GM18868 (cell line): ENCODE measurements at regions not wholly inside any gene's neighbourhood (a gene's known extent, or its start where the extent isn't known, plus 50 kb on each side); places are given as distances from the start of the nearest gene placed in this dataset.

Experiments
- ATAC-seq: cut with Tn5 transposase; IDR thresholded peaks from one replicate; pipeline ENCODE4 v1.9.1; 2021; ENCODE audit warnings: mild to moderate bottlenecking, moderate library complexity; ENCODE audit not compliant: unreplicated experiment

DNA sequence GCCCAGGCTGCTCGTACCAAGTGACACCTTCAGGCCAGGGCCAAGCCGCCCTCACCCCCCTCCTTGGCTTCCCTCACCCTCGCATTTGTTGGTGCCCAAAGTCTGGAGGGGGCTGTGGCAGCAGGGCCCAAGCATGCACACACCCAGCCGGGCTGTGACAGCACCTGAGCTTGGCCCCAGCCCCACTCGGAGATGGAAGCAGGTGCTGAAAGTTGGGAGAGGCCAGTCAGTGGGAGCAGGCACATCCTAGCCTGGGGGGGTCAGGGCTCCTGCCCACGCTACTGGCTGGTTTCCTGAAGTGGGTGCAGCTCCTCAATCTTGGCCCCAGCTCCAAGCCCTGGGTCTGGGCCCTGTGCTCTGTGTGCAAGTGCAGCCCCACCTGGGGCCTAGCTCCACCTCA is 228.0 kb downstream of the RDH14 start:
- no peak for ATAC-seq

DNA sequence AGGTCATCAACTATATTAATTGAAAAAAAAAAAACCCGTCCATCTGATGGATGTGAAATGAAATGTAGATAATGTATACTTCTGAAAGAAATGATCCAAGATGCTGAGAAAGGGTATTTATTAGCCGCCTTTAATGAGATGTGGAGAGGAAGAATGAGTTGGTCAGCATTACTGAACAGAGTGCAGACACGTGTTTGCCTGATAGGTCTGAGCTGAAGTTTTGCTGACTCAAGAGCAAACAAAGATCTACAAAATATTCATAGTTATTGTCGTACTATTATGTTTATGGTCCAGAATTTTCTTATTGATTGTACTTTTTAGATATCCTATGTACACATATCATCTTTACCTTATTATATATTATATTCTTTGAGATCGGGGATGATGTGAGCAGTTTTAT is 235.3 kb downstream of the RDH14 start:
- no peak for ATAC-seq

DNA sequence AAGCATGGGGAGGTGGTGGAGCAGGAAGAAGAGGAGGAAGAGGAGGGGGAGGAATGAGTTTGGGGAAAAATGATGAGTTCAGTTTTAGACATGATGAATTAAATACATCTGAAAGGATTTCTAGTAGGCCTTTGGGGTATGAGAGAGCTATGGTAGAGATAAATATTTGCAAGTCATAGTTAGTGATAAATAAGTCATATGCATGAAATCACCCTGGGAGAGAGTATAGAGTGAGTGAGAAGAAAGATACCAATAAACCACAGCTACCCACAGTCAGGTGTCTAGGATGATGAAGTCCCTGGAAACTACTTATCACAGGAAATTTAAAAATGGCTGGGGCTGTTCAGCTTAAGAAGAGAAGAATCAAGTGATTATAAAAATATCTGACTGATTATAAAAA is 240.5 kb downstream of the RDH14 start:
- ATAC-seq, result no peak

DNA sequence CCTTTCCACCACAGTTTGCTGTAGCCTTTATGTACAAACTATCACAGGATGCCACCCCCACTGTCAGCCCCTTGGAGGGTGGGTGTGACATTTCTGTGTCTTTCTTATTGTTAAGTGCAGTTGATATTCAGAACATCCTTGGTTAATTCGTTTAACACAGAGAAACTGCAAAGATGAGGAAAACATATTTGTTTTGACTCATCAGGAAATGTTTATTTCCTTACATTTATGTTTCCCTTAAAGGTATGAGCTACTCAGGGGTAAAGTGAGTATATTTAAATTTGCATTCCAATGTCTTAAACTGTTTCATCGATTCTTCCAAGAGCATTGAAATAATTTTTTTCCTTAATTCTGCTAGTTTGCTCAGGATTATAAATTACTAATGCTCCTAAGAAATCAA is 243.4 kb downstream of the RDH14 start:
- no peak for ATAC-seq

DNA sequence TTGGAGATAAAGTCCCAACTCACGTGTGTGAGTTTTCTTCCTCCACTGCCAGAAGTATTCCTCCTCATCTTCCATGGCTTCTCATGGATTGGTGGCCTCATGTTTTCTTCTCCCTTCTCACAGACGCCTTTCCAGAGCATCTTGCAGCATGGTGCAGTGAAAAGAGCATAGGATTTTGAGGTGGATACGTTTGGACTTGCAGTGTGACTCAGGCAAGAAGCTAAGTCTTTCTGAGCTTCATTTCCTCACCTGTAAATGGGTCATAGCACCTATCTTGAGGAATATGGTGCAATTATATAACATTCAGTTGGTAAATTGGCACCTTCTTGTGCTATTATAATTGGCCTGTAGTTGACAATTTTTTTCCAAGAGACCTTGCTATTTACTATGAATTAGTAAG is 247.6 kb downstream of the RDH14 start:
- no peak for ATAC-seq

DNA sequence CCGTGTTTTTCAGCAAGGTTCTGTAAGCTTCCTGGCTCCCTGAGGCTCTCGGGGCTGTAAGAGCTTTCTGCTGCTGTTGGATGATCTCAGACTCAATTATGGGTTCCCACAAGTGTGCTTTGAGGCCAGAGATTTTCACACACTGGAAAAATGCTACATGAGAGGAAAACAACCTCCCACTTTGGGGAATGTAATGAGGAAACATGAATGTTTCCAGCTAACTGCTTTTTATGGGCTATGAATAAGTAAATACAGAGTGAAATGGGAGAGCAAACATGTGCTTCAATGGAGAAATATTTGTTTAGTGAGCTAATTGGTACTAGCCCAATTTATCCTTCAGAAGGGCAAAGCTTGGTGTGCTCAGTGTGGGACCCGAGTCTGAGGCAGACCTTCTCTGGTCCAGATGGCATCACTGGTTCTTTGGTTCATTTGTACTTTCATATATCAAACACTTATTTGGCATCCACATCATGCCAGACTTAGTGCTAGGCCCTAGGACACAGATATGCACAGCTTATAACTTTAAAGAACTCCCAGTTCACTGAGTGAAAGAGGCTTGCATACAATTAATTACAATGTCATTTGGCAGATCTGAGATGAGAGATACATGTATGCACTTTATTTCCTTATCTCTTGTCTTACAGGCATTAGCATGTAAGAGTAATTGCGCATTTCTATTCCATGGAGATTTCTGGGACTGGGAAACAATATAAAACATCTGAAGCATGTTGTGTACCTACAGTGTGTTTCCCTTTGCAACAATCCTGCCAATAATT is 248.8 kb downstream of the RDH14 start:
- no peak for ATAC-seq

DNA sequence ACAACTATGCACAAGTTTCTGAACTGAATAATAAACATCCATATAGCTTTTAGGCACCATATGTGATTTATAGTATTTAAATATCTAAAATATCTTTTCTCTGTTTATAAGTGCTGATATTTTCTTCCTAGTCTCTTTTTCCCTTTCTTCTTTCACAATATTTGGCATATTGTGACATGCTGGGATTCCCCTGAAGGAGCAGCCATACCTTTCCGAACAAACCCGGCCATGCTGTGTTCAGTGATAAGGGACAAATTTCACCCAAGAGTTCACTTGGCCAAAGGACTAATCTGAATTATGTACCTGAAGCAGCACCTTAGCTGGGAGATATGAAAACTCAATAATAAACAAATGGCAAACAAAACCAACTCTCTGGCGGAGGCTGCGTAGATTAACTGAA is 250.8 kb downstream of the RDH14 start:
- no peak for ATAC-seq

DNA sequence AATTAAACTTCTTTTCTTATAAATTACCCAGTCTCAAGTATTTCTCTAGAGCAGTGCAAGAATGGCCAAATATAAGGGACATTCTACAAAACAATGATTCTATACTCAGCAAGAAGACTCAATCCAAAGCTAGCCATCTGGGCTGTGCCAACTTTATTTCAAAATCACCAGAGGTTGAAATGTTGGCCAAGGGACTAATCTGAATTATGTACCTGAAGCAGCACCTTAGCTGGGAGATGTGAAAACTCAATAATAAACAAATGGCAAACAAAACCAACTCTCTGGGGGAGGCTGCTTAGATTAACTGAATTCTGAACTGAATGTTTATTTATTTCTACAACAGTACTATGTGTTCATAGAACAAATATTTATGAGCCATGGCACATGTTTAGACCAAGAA is 251.3 kb downstream of the RDH14 start:
- no peak for ATAC-seq

DNA sequence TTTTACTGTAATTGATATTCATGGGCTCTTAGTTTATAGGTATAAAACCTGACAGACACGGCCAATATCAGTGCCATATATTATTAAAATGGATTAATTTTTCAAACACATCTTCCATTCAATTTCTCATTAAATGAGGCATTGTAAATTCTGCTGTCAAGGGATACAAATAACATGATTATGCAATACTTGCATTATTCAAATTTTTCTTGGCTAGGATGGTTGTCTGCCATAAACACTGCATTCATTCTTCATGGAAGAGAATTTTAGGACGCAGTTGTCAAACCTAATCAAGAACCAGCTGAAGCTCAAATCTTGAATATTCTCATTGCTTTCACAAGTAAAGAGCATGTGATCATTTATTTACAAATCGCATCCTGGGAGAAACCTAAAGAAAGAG is 255.6 kb downstream of the RDH14 start:
- ATAC-seq, result no peak

DNA sequence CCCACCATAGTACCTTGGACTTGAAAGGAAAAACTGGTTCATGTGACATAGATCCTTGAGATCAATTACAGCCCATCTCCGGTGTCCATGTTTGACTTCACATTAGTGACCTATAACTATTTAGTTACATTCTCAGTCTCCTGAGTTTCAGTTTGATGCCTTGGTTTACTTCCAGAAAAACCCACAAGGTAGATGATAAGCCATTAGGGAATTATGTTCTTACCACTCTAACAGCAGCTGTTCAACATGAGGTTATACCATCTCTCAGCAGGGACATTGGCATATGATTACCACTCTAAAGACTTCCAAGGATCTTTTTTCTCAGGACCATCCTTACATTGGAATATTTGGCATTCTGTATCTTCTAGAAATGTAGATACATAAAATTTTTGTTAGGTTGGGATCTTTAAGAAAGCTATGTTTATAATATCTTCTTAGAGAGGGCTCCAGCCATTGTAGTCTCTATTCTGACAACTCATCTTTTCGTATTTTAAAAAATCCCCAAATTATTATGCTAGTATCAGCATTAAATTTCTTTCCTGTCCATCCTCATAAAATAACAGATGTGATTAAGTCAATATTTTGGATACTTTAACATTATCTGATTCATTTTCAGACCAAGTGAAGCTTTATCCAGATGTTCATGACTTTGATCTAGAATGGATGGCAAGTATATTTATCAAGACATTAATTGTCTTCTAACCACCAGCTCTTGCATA is 258.9 kb downstream of the RDH14 start:
- ATAC-seq, result no peak

DNA sequence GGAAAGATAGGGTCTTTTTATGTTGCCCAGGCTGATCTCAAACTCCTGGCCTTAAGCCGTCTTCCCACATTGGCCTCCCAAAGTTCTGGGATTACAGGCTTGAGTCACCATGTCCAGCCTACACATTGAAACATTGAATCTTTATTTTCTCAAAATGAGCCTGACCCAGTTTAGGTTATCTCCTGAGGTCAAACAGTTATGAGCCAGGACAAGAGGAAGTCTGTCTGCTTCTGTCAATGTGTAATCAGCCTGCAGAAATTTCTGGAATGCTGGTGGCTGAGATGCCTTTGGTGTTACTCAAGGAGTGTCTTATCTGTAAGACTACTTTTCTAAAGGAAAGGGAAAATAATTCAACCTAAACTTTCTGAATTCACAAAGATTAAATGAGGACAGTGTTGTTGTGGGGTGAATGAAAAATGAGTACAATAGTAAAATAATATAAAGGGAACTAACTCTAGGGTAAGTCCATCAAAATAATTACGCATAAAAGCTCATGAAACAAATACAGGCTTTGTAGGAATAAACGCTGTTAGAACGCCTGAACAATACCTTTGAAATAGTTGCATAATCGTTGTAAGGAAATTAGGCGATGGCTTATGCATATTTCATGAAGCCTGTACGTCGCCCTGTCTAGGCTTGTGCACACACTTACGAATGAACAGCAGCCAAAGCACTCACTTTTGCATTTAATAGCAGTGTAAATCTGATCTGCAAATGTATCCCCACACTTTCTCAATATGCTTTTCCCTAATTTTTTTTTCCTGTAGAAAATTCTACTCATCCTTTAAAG is 260.8 kb downstream of the RDH14 start:
- ATAC-seq, result no peak

DNA sequence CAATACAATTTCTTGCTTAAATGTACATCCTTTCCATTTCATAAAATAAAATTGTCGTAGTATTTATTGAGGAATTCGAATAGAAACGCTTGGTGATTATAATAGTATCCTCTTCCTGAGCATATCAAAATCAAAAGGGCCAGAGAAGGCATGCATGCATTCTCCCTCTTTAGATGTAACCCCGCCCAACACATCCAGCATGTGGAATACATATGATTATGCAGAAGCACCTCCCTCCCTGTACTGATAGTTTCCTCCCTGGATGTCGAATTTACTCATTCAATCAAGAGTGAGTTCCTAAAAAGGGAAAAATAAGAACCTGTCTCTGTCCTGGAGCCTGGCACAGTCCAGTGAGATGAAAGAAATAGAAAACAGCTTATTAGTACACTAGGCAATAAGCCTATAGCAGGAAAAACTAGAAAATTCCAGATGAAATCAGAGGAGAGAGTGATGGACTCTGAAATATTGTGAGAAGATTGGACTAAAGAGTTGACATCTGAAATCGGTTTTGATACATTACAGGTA is 262.9 kb downstream of the RDH14 start:
- ATAC-seq, result no peak

DNA sequence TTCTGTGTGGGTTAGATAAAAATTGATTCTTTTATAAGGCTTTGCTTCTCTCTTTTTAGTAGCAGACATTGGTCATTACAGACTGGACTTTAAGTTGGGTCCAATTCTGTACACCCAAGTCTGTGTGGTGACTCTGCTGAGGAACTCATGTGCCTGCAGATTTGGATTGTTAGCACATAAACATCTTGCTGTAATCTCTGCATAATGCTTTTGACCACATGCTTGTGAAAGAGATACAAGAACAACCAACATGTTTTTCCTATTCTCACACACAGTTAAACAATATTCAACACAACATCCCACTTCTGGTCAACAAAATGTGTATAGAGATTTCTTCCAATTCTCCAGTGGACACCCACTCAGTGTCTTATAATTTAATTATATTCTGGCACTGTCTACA is 270.1 kb downstream of the RDH14 start:
- ATAC-seq, result no peak

DNA sequence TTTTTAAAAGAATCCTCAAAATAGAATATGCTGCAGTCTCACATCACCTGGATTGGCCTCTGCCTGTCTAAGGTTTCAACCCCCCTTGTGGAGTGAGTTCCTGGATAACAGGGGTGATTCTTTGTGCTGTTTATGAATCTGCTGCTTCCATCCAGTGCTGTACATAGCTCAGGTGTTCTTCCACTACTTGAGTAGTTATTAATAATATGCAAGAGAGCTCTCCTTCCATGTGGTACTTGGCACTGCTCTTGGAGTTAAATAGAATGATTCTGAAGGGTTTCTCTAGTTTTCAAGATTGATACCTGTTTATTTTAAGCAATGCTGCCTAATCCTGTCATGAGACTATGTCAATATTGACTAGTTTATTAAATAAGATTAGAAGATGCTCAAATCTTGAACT is 273.6 kb downstream of the RDH14 start:
- ATAC-seq, result no peak

DNA sequence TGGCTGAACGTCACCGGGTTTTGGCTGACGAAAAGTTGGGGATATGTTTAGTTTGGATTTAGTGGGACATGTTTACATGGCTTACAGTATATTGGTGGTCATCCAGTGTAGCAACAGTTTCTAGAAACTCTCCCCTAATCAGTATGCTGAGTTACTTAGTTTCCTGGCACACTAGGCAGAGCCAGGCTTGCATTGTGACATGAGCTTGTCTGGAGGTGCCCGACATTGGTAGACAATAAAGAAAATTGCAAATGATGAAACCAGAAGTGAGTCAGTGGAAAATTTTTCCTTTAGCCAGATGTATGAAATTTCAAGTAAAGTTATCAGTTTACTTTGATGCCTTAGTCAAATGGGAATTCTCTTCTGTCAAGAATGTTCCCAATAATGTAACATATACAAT is 276.1 kb downstream of the RDH14 start:
- no peak for ATAC-seq

DNA sequence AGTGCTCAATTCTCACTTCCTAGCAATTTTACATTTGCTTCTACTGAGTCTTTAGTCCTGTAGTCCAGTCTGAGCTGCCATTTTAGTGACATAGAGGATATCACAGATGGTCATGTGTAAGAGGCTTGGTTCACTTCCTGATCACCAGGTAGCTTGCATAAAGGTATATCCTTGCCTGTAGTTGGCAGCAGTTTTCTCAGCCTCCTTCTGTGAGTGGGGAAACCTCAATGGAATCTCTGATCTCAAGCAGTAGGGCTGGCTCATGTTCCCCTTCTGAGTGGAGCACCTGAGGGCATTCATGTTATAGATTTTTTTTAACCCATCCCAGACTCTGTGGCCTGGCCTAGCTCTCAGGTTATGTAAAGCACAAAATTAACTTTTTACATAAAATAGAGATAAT is 278.4 kb downstream of the RDH14 start:
- ATAC-seq, result no peak

DNA sequence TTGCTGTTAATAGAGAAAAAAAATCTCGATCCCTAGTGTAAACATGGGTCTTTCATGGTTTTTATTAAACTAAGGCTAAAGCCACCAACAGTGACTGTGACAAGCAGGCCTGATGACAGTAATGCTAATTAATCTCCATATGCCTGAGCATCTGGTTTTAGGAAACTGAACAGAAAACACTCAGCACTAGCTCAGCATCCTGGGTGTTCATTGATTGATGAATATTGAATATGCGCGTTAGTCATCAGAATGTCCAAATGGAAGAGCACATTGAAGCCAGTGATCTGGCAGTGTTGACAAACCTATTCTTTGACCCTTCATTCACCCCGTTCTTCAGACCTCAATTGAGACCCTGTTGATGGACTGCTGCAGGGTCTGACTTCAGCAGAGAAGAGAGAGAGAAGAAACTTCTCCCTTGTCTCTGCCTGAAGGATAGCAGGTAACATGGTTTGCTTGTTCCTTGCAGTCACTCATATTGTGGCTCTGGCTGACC is 283.8 kb downstream of the RDH14 start:
- ATAC-seq, result no peak

DNA sequence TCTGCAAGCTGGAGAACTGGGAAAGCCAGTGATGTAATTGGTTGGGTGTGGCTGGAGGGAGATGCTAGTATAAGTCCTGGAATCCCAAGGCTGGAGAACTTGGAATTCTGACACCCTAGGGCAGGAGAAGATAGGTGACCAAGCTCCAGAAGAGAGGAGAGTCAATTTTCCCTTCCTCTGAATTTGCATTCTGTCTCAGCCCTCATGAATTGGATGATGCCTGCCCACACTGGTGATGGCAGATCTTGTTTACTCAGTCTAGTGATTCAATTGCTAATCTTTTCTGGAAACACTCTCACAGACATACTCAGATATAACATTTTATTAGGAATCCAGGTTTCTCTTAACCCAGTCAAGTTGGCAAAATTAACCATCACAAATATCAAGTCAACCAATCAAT is 287.2 kb downstream of the RDH14 start:
- no peak for ATAC-seq

DNA sequence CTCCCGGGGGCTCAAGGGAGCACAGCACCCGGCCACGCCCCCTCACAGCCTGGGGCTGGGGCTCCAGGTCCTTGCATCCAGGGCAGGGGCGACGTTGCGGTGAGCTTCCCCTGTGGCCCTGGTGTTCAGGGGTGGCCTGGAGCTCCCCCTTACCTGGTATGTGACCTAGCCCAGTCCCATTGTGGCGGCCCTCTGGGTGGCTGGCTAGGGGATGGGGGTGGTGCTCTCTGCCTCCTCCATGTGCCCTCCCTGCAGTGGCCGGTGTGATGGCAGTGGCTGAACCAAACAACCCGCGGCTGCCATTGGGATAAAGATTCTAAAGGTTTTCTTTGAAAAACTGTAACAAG is 288.3 kb downstream of the RDH14 start:
- ATAC-seq, result no peak

DNA sequence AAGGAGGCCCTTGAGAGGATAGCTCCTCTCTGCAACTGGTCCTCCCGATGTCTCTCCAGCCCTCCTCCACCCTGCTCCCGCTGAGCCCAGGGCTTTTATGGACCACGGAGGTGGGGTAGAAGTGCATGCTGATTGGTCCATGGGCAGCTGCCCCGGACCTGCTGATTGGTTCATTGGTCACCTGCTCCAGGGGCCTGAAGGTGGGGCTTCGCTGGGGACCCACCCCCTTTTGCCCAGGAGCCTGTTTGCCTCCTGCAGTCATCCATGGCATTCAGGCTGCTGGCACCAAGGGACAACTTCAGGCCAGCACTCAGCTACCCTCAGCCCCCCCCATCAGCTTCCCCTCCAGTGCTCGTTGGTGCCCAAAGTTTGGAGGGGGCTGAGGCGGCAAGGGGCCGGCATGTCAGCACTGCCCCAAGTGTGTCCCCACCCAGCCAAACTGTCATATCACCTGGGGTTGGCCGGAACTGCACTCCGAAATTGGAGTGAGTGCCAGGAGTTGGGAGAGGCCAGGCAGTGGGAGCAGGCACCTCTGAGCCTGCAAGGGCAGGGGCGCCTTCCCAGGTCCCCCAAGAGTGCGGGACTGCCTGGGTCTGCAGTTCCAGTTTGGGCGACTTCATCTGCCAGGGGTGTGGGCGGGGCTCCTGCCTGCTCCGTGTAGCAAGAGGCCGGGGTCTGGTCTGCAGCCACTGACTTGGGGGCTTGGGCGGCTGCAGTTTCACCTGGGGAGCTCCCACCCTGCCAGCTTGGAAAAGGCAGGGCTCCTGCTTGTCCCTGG is 288.9 kb downstream of the RDH14 start:
- no peak for ATAC-seq

DNA sequence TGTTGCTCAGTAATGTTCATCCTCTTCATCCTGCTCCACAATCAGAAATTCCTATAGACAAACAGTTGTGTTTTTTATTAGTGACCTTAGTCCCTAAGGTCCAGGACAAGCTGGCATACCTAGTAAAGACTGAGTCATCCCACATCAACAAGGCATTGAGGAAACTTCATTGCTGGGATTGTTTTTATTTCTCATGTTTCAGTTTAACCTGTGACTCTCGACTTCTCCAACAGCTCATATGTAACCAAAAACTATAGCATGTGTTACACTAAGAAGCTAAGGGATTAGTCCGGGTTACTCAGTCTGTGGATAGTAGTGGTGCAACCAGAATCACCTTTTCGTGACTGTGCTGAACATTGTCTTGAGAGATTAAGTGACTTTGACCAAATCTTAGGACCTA is 292.1 kb downstream of the RDH14 start:
- ATAC-seq, result no peak
